ENCODE measurements at regions not wholly inside any gene's neighbourhood (a gene's known extent, or its start where the extent isn't known, plus 50 kb on each side); places are given as distances from the start of the nearest gene placed in this dataset.

DNA sequence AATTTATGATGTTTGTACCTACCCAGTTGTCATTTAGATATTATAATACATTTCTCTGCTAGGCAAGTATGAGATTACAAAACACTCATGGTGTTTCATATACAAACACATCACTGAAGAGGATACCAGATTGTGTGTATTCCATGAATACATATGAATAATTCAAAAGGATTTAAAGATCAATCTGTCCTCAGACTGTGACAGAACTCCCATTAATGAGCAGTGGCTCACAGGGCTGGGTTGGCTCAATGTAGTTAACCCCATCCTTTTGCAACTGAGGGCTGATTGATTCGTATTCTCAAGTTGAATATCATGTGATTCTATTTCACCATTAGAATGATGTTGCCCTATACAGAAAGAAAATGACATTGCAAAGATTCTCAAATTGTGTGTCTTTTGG lies 79.6 kb upstream of the SPANXN2 start:
- intact Hi-C loops (cut with micrococcal nuclease) = no loop called here
- ATAC-seq (no peak), DNase-seq (no peak)
- Mint-ChIP-seq H3K27me3 (no peaks in the 10 kb centered on the region), H3K9me3 (peaks cover 2% of the 10 kb centered on the region), H3K4me3 (no peak overlapping the region), H3K27ac (no peak overlapping the region), H3K4me1 (ENCODE audit: low read depth) (no peaks in the 10 kb centered on the region), H3K36me3 (ENCODE audit: low read depth) (no peaks in the 10 kb centered on the region)
- ChIA-PET CTCF (no interaction called here), POLR2A (no interaction called here)
- TF ChIP-seq, protein P1, sequence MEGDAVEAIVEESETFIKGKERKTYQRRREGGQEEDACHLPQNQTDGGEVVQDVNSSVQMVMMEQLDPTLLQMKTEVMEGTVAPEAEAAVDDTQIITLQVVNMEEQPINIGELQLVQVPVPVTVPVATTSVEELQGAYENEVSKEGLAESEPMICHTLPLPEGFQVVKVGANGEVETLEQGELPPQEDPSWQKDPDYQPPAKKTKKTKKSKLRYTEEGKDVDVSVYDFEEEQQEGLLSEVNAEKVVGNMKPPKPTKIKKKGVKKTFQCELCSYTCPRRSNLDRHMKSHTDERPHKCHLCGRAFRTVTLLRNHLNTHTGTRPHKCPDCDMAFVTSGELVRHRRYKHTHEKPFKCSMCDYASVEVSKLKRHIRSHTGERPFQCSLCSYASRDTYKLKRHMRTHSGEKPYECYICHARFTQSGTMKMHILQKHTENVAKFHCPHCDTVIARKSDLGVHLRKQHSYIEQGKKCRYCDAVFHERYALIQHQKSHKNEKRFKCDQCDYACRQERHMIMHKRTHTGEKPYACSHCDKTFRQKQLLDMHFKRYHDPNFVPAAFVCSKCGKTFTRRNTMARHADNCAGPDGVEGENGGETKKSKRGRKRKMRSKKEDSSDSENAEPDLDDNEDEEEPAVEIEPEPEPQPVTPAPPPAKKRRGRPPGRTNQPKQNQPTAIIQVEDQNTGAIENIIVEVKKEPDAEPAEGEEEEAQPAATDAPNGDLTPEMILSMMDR (IDR thresholded peaks at IDR 0.05) = no peak

DNA sequence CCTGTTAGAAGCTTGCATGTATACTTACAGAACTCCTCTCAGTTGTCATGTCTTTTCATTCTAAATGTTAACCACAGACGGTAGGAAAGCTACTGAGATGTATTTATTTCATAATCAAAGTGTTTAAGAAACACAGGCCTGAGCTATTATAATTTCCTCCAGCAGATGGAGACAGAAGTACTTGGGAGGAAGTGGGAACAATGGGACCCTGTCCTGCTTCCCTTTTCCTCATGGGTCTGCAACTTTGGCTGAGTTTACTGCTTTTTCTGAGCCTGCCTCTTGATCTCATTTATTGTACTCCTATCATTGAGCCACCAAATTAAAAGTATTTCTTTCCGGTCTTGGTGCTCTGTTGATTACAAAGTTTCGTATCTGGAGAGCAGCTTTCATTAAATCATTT lies 67.7 kb upstream of the SPANXN2 start:
- CTCF ChIA-PET = no interaction called here
- intact Hi-C loops (cut with micrococcal nuclease) = no loop called here
- POLR2A ChIA-PET = no interaction called here
- DNase-seq (no peak), ATAC-seq (no peak)
- TF ChIP-seq, protein P1 (IDR thresholded peaks at IDR 0.05) = no peak
- Mint-ChIP-seq H3K27me3 (no peaks in the 10 kb centered on the region), H3K27ac (no peak overlapping the region), H3K4me1 (ENCODE audit: low read depth) (no peaks in the 10 kb centered on the region), H3K4me3 (no peak overlapping the region), H3K36me3 (ENCODE audit: low read depth) (no peaks in the 10 kb centered on the region), H3K9me3 (peaks cover 5% of the 10 kb centered on the region)

DNA sequence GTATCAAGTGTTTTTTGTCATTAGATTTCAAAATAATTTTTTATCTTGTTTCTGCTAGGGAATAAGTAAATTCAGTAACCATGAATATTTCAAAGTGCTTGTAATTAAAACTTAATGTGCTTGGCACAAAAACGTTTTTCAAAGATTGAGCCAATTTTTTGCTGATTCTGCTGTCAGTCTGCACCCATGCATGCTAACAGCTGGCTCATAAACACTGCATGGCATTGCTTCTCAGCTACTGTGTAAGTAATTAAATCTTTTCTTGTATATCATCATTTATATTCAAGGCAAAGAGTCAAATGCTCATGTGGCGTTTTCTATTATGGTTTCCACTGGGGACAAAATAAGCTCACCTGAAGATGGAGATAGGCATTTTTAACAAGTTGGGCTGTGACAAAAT lies 66.8 kb upstream of the SPANXN2 start:
- Mint-ChIP-seq H3K4me1 (ENCODE audit: low read depth) (no peaks in the 10 kb centered on the region), H3K4me3 (no peak overlapping the region), H3K36me3 (ENCODE audit: low read depth) (no peaks in the 10 kb centered on the region), H3K9me3 (peaks cover 5% of the 10 kb centered on the region), H3K27me3 (no peaks in the 10 kb centered on the region), H3K27ac (no peak overlapping the region)
- intact Hi-C loops (cut with micrococcal nuclease) = no loop called here
- TF ChIP-seq, protein P1 (IDR thresholded peaks at IDR 0.05) = no peak
- no peak for DNase-seq
- CTCF ChIA-PET = interaction anchor here (0.6 kb wide), 1 partner anchor 32 kb away, joined by 3 read pairs; no protein-coding TSS in a partner anchor
- ATAC-seq = no peak
- POLR2A ChIA-PET = no interaction called here

DNA sequence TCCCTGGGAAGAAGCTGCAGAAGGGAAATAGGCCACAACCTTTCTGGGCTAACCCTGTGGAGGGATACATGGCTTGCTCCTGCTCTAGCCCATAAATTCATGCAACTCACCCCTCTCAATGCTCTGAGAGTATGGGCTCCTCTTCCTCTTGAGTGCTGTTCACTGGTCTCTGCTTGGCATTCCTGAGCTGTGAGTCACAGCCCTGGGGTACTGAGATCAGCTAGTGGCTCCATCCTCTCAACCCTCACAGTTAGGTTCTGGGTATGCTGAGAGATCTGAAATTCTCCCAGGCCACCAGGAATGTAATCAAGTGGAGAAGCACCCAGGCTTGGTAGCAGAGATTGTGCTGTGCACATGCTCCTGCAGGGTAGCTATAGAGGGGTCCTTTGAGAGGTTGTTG lies 60.6 kb upstream of the SPANXN2 start:
- ATAC-seq = no peak
- TF ChIP-seq, protein P1 (IDR thresholded peaks at IDR 0.05) = no peak
- no peaks in the 10 kb centered on the region for H3K4me1 Mint-ChIP-seq (ENCODE audit: low read depth)
- CTCF ChIA-PET = no interaction called here
- DNase-seq = no peak
- no peaks in the 10 kb centered on the region for H3K27me3 Mint-ChIP-seq
- H3K36me3 Mint-ChIP-seq (ENCODE audit: low read depth) = no peaks in the 10 kb centered on the region
- no peak overlapping the region for H3K27ac Mint-ChIP-seq
- H3K4me3 Mint-ChIP-seq = no peak overlapping the region
- H3K9me3 Mint-ChIP-seq = peaks cover 1% of the 10 kb centered on the region
- POLR2A ChIA-PET = no interaction called here
- intact Hi-C loops (cut with micrococcal nuclease) = no loop called here
